NT2/D1 (cell line): ENCODE measurements at regions not wholly inside any gene's neighbourhood (a gene's known extent, or its start where the extent isn't known, plus 50 kb on each side); places are given as distances from the start of the nearest gene placed in this dataset.
"Not testable (repeated sequence)": the region's sequence is repeated elsewhere in the genome, so short reads cannot be mapped to it uniquely, and the experiment has no call there.

Source experiments
- SUZ12 ChIP-seq: IDR thresholded peaks from 2 replicates; pipeline ENCODE4 v1.6.1; 2011; ENCODE audit not compliant: insufficient read length, insufficient read depth; ENCODE audit errors: extremely low read depth
- YY1 ChIP-seq: IDR thresholded peaks from 2 replicates; pipeline ENCODE4 v1.6.1; 2011; ENCODE audit not compliant: insufficient read length, insufficient read depth

GRCh38 chr3:190964931-190965330, 102.4 kb upstream of the GMNC start:
- TF ChIP-seq SUZ12, YY1: not testable (repeated sequence)
